GM19328 (cell line): ENCODE measurements at regions not wholly inside any gene's neighbourhood (a gene's known extent, or its start where the extent isn't known, plus 50 kb on each side); places are given as distances from the start of the nearest gene placed in this dataset.

Experiments used
- ATAC-seq: cut with Tn5 transposase; IDR thresholded peaks from one replicate; pipeline ENCODE4 v1.9.1; 2021; ENCODE audit warnings: mild to moderate bottlenecking, moderate library complexity; ENCODE audit not compliant: unreplicated experiment

DNA sequence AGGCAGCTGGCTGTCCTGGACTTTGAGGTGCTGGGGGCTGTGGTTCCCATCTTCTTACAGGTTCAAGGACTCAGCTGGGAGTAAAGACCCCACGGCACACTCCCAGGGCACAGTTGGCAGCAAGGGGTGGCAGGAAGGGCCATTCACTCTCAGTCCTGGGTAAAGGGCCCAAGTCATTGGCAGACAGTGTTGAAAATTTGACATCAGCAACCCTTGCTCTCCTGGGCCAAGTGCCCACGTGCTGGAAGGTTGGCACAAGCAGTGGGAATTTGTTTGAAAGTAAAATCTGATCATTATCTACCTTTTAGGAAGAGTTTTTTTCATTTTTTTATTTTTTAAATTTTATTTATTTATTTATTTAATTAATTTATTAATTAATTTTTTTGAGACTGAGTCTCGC is 241.6 kb upstream of the MKI67 start:
- ATAC-seq = no peak

DNA sequence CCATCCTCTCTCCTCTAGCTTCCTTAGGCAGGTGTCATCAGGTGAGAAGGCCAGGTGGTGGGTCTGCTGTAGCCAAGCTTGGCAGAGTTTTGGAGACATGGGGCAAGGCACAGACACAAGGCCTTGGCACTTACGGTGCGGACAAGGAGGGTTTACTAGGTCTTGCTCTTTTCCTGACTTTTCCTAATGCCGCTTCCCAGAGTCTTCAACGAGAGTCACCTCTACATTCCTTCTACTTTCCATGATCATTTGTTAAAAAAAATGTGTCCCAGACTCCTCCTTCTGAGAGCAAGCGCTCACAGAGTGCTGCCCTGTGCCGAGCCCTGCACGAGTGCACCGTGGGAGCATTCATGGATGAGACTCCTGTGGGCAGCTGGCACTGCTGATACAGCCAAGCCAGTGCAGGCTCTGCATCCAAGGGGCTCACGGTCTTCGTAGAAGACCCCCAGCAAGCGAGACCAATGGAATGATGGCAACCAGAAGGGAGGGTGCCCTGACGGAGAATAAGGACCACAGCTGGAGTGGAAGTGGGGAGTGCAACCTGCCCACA is 243.0 kb upstream of the MKI67 start:
- ATAC-seq = no peak

DNA sequence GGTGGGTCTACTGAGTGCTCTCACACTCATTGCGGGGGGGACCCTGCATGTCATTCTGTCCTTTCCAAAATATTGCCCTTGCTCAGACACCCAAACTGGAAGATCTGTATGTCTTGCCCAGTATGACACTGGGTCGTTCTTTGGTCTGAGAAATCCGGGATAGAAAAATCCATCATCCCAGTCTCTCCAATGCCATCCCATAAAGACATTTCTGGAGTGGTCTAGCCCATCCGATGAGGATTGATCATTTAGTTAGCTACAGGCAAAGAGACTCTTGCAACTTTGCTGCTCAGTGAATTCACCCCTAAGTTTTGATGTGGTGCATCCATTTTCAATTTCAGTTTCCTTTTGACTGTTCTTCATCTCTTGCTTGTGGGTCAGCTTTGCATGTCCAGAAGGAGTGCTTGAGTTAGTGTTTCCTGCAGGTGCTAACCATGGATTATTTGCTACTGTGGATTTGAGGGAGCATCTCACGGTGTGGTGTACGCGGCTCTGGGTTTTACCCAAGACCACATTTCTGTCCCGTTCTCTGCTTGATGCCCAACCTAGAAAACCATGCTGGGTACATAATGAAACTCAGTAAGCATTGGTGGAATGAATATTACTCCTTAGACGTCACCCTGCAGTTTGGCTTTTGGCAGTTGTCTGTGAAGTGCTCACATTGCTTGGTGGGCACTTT is 247.0 kb upstream of the MKI67 start:
- ATAC-seq = peak; percentile 87

DNA sequence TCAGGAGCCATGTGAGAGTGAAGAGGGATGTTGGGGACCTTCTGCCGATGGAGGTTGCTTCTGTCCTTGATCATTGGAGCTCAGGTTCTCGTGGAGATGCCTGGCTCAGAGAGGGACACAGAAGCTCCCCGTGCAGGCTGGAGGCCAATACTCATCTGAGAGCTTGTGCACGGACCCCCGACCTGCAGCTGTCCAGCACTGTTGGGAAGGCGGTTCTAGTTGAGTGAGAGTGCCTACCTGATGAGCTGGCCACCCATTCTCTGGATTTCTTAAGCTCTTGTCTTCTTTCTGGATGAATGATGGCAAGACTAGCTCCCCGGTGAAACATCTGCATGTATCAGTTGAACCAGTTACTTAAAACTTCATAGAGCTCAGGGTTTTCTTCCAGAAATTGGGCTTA is 247.6 kb upstream of the MKI67 start:
- ATAC-seq = no peak

DNA sequence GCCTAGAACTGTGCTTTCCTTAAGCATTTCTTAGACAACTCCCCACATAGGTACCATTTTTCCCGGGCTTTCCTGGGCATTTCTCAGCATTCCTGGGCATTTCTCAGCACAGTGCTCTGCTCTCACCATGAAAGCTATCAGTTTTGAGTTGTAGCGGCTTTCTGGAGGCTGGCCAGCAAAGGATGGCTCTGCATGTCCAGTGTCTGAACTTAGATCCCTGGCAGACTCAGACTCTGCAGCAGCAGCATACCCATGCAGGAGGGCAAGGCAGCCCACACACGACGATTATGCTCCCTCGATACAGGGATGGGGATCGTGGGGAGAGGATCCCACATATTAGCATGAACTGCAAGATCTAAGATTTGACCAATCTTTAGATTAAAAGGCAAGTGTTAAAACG is 248.9 kb upstream of the MKI67 start:
- no peak for ATAC-seq

DNA sequence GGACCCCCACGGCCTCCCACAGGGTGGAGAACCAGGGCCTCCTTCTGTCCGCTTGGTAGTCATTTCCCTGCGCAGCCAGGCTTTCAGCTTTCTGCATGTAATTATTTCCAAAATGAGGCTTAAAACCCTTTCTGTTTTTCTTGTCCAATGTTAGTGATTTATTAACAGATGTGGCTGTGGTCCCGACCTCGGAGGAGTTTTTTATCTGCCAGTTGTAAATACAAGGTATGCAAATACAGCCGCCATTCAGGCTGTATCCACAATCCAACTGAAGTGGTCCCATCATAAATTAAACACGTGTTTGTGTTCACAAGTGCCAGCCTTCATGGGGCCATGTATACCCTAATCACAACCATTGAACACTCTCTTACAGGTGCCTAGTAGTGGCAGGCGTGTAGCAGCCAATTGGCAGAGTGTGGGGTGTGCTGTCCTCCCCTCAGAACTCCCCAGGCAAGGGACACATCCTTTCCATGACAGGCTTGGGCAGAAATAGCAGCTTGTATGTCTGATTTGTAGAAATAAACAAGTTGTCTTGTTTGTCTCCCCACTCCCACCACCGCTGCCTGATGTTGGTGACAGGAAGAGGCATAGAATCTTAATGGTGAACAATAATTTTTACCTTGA is 251.3 kb upstream of the MKI67 start:
- ATAC-seq = no peak

DNA sequence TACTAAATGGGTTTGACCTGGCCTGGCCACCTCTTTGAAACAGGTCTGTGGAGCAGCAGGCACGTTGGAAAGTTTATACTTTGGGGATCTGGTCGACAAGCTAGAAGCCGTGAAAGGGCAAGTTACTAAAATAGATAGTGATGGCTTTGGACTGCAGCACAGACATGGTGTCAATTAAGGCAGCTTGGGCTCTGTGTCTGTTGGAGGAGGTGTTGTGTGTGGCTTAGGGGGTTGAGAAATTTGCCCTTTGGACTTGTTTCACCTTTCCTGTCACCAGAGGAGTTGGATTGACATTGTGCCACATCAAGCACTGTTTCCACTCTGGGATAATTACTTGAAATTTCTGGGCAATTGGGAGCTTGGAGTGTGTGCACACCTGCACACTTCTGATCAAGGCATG is 251.8 kb upstream of the MKI67 start:
- no peak for ATAC-seq

DNA sequence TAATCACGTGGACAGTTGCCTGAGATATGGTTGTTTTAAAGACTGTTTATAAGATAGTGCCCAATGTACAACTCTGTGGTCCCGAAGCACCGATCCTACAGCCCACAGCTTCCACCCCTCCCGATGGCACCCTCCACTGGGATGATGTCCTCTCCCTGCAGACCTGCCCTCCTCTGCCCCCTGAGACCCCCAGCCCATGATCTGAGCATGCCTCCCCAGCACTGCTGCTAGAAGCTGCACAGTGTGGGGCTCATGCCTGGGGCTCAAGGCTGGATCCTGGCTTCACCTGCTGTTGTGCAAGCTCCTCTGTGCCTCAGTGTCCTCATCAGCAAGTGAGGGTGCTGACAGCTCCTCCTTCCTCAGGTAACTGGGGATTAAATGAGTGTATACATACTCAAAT is 254.7 kb upstream of the MKI67 start:
- no peak for ATAC-seq

DNA sequence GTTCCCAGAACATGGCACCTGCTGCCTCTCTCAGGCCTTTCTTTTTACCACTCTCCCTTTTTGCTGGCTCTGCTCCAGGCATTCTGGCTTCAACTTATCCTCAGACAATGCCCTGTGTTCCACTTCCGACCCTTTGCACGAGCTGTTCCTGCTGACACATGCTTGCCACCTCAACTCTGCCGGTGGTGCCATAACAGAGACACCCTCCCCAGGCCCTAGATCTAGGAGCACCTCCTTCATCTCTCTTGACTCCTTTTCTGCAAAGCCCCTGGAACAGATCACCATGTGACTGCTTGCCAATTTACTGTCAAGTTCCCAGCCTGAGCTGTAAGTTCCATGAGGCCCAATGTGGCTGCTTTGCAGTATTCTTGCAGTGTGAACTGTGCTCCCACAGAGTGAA is 256.0 kb upstream of the MKI67 start:
- ATAC-seq = no peak

DNA sequence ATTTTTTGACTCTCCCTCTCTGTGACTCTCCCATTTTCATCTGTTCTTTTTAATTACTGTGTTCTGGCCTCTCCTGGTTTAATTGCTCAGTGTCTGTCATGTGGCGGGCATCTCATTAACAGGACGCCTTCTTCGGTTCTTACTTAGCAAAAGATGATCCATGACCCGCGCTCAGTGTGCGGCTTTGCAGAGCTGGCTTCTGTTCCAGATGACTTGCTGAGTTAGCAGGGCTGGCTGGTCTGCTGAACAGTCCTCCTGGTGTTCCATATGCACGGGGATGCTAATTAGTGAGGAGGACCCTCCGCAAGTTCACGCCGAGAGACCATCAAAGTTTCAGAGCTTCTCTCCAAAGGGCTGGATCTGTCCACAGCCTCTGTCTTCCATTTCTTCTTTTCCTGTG is 258.6 kb upstream of the MKI67 start:
- no peak for ATAC-seq

DNA sequence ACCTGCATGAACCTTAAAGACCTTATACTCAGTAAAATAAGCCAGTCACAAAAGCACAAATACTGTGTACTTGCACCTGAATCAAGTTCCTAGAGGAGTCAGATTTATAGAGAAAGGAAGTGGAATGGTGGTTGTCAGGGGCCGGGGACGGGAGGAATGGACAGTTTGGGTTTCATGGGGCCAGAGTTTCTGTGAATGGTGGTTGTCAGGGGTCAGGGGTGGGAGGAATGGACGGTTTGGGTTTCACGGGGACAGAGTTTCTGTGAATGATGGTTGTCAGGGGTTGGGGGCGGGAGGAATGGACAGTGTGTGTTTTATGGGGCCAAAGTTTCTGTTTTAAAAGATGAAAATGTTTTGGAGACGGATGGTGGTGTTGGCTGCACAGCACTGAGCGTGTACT is 260.0 kb upstream of the MKI67 start:
- no peak for ATAC-seq

DNA sequence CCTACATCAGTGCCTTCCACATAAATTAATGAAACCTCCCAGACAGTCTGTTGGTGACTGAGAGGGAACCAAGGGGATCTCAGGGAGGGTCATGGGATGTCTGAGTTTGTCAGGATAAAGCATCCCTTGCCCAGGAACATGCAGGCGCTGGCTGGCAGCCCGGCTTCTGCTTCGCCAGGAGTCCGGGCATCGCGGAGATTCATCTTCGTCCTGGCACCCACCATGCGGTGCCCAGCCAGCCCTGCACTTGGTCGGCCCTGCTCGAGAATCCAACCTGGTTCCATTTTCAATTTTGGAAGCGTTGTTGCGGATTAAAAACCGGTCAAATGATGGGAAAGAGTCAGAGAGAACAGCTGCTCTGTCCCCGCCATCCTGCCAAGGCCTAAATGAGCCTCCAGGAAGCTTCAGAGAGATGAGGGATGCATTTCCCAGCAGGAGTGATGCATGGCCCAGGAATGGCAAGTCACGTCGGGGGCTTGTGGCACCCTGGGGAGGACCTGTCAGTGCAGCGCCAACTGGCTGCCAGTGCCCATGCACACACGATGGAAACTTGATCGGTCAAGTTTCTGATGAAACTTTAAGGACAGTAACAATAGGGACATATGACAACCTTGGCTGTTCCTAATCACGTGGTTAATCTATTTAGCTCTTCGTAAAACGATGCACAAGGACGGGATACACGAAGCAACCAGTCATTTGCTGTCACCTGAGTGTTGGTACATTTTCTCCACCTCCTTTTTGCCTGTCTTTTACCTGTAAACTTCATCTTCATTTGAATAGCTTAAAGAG is 260.8 kb upstream of the MKI67 start:
- no peak for ATAC-seq

DNA sequence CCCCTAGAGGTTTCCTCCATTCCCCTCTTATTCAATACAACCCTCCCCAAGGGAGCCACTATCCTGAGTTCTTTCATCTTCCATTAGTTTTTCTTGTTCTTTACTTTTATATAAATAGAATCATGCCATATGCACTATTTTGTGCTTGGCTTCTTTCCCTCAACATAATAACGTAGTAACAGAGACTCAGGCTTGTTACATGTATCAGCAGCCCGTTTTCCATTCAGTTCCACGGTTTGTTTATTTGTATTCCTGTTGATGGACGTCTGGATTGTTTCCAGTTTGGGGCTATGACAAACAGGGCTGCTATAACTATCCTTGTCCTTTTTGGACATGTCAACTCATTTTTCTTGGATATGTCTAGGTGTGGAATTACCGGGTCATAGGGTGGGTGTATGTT is 264.4 kb upstream of the MKI67 start:
- ATAC-seq = no peak

DNA sequence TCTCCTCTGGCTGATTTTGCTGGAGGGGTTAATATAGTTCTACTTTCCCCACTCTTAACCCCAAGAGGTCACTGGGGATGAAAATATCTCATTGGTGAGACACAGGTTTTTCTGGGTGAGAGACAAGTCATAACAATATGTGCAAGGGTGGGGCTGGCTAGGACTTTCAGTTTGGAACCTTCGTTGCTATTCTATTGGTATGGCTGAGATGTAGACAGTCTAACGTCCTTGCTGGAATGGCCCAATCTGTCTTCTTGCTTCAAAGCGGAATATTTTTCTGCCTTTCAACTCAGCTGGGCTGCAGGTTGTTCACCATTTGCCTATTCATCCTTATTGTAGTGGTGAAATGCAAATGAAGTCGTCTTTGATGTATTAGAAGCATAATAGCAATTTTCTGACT is 267.3 kb upstream of the MKI67 start:
- no peak for ATAC-seq

DNA sequence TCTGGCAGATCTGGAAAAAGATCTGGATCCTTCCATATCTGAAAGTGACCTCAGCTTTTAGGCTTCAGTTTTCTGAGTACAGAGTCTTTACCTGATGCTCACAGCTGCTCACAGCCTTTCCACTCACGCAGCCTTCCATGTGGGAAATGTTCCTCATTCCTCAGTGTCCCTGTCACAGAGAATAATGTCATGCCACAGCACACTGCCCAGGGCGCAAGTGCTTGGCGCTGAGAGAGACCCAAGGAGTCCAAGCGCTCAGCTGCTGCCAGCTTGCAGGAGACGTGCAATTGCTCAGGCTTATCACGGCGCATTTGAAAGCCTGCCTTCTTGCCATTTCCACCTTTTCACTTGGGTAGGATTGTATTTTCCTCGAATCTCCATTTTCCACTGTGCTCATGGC is 271.9 kb upstream of the MKI67 start:
- no peak for ATAC-seq

DNA sequence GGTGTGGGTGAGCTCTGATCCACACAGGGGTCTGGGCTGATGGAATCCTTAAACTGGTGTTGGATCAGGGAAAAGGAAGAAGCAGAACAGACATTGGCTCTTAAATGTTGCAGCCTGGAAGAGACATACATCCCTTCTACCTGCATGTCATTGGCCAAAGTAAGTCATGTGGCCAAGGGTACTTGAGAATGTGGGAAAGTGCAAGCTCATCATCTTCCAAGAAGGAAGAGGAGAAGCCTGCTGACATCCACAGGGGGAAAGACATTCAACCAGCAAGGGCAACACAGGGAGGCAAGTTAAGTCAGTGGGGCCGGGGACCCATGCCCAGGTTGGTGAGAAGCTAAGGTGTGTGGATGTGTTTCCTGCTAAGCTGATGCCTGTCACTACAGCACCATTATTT is 272.8 kb upstream of the MKI67 start:
- ATAC-seq = no peak

DNA sequence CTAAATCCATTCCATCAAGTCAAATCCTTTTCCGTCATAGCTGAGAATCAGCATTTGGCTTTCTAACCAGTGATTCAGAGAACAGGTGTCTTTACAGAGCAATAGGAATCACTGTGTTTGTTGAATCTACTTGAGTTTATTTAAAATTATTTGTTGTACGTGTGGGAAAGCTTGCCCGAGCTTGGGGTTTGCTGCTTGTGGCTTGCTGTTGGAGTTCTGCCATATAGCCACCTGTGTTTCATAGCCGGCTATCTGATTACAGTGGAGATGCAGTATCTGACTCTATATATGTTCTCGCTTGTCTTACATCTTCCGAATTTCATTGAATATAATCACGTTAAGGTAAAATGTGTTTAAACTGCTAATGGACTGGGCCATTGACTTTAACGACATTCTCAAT is 274.3 kb upstream of the MKI67 start:
- no peak for ATAC-seq

DNA sequence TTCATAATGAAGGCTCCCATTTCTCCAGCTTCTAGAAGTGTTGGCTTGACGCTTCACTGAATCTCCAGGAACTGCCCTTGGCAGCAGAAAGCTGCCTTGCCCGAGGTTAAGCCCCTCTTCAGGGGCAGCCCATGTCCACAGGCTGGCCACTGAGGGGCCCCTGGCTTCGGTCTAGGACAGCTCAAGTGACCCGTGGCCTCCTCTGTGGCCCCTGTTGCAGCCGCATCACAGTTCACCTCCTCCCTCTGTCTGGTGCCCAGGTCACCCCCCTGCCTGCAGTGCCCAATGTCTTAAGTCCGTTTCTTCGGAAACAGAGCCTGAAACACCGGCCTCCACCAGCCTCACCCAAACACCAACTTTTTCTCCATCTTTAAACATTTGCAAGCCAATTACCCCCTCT is 279.2 kb upstream of the MKI67 start:
- no peak for ATAC-seq

DNA sequence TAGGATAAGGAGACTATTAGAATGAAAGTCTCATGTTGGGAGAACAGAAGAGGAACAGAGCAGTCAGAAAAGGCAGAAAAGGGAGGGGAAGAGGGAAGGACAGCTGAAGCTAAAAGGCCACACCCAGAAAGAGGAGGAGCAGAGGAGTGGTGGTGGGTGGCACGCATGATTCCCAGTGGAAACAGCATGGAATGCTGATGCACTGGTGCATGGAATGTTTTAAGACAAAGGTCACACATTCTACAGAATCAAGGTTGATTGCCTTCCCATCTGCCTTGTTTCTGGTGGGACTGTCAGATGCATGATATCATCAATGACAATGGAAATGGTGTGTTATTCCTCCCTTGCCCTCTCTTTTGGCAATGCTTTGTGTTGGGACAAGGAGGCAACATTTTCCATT is 285.4 kb upstream of the MKI67 start:
- ATAC-seq = no peak

DNA sequence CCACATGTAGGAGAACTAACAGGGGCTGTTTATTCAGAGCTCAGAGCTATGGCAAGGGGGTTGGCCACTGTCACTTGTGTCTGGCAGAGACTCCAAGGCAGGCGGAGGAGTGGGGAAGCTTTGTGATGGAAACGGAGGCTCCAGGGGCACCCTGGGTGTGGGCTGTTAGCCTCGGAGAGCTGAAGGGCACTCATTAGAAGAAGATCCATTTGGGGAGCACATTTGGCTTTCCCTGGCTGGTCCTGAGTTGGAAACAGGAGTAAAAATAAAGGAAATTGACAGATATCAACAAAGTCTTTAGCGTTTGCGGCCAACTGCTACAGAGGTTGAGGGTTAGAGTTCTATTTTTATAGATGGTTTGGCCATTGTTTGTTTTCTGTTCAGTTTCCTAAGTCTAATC is 288.3 kb upstream of the MKI67 start:
- ATAC-seq = no peak

DNA sequence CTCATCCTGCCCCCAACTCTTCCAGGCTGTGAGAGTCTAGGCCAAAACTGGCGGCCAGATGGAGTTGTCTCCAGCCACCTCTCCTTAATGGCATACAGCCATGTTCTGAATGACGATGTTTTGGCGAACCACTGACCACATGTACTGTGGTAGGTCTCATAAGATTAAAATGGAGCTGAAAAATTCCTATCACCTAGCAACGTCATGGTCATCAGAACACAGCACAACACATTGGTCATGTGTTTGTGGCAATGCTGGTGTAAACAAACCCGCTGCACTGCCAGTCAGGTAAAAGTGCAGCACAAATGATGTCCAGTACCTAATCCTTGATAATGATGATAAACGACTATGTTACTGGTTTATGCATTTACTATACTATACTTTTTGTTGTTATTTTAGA is 290.0 kb upstream of the MKI67 start:
- no peak for ATAC-seq

DNA sequence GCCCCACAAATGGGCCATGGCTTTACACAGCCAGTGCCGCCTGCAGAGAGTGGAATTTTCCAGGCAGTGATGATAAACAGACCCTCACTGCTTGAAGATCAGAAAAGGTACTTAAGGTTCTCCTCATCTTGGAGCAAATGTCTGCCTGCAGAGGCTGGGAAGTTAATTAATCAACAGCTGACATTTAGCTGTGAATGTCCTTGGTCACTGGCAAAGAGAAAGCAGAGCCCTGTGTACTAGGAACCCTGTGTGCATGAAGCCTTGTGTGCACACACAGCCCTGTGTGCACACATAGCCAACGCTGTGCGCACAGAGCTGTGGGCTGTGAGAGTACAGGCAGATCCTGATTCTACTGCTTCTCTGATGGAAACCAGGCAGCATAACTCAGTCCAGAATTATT is 291.6 kb upstream of the MKI67 start:
- no peak for ATAC-seq
